ENCODE measurements at regions not wholly inside any gene's neighbourhood (a gene's known extent, or its start where the extent isn't known, plus 50 kb on each side); places are given as distances from the start of the nearest gene placed in this dataset.

- Histone ChIP-seq H3K27me3 (no peaks in the 10 kb centered on the region), H3K4me1 (peaks cover 15% of the 10 kb centered on the region), H3K4me3 (no peak overlapping the region), H3K27ac (no peak overlapping the region), H3K36me3 (no peaks in the 10 kb centered on the region), H3K9me3 (no peaks in the 10 kb centered on the region)
- no peak for TF ChIP-seq CTCF (IDR thresholded peaks at IDR 0.05)
- no peak for TF ChIP-seq POLR2A (IDR thresholded peaks at IDR 0.05)
- no peak for TF ChIP-seq POLR2AphosphoS5 (IDR thresholded peaks at IDR 0.05; ENCODE audit: insufficient read depth in 1 of 2, low read depth in 1 of 2)
- intact Hi-C loops (cut with DNase I) = no loop called here
- no peak for DNase-seq (ENCODE audit: extremely low spot score in 2 of 2)
Measured at GRCh38 chr2:196244966-196245365, 73.6 kb upstream of the STK17B start.

- intact Hi-C loops (cut with DNase I) = no loop called here
- TF ChIP-seq POLR2AphosphoS5 (IDR thresholded peaks at IDR 0.05; ENCODE audit: insufficient read depth in 1 of 2, low read depth in 1 of 2) = no peak
- TF ChIP-seq CTCF (IDR thresholded peaks at IDR 0.05) = no peak
- no peak for TF ChIP-seq POLR2A (IDR thresholded peaks at IDR 0.05)
- Histone ChIP-seq H3K9me3 (no peaks in the 10 kb centered on the region), H3K27ac (no peak overlapping the region), H3K27me3 (no peaks in the 10 kb centered on the region), H3K4me1 (peaks cover 15% of the 10 kb centered on the region), H3K36me3 (no peaks in the 10 kb centered on the region), H3K4me3 (no peak overlapping the region)
- DNase-seq (ENCODE audit: extremely low spot score in 2 of 2) = no peak
Measured at GRCh38 chr2:196245378-196246140, 74.2 kb upstream of the STK17B start.

- Histone ChIP-seq H3K27me3 (no peaks in the 10 kb centered on the region), H3K27ac (no peak overlapping the region), H3K9me3 (no peaks in the 10 kb centered on the region), H3K4me3 (no peak overlapping the region), H3K36me3 (no peaks in the 10 kb centered on the region), H3K4me1 (peaks cover 15% of the 10 kb centered on the region)
- intact Hi-C loops (cut with DNase I) = no loop called here
- TF ChIP-seq POLR2A (IDR thresholded peaks at IDR 0.05) (no peak), CTCF (IDR thresholded peaks at IDR 0.05) (no peak), POLR2AphosphoS5 (IDR thresholded peaks at IDR 0.05; ENCODE audit: insufficient read depth in 1 of 2, low read depth in 1 of 2) (no peak)
- DNase-seq (ENCODE audit: extremely low spot score in 2 of 2) = no peak
Measured at GRCh38 chr2:196247114-196247975, 76.0 kb upstream of the STK17B start.

- intact Hi-C loops (cut with DNase I) = no loop called here
- Histone ChIP-seq H3K27ac (peak overlapping the region; percentile 4), H3K36me3 (no peaks in the 10 kb centered on the region), H3K9me3 (no peaks in the 10 kb centered on the region), H3K27me3 (no peaks in the 10 kb centered on the region), H3K4me1 (peaks cover 15% of the 10 kb centered on the region), H3K4me3 (no peak overlapping the region)
- TF ChIP-seq POLR2A (IDR thresholded peaks at IDR 0.05) (no peak), POLR2AphosphoS5 (IDR thresholded peaks at IDR 0.05; ENCODE audit: insufficient read depth in 1 of 2, low read depth in 1 of 2) (no peak)
- DNase-seq (ENCODE audit: extremely low spot score in 2 of 2) = no peak
Measured at GRCh38 chr2:196247976-196248280, 76.5 kb upstream of the STK17B start.

GRCh38 chr2:196248467-196249094 lies 77.2 kb upstream of the STK17B start:
- TF ChIP-seq CTCF (IDR thresholded peaks at IDR 0.05) (no peak), POLR2A (IDR thresholded peaks at IDR 0.05) (no peak), POLR2AphosphoS5 (IDR thresholded peaks at IDR 0.05; ENCODE audit: insufficient read depth in 1 of 2, low read depth in 1 of 2) (no peak)
- intact Hi-C loops (cut with DNase I) = no loop called here
- Histone ChIP-seq H3K27ac (peak overlapping the region; percentile 4), H3K27me3 (no peaks in the 10 kb centered on the region), H3K4me1 (peaks cover 15% of the 10 kb centered on the region), H3K4me3 (no peak overlapping the region), H3K36me3 (no peaks in the 10 kb centered on the region), H3K9me3 (no peaks in the 10 kb centered on the region)
- no peak for DNase-seq (ENCODE audit: extremely low spot score in 2 of 2)

Data from vagina (tissue), 2 donors.